SK-N-SH treated with all-trans-retinoic acid at 6 μM for 48 hours (cell line): ENCODE measurements at regions not wholly inside any gene's neighbourhood (a gene's known extent, or its start where the extent isn't known, plus 50 kb on each side); places are given as distances from the start of the nearest gene placed in this dataset.

Experiments
- ATAC-seq: fragments of 200-7000 bp; cut with Tn5 transposase; 3 replicates; pipeline ENCODE4 v1.9.1; 2020; ENCODE audit warnings: mild to moderate bottlenecking, moderate library complexity
- ARNTL ChIP-seq: fragments of 450-650 bp; formaldehyde crosslinking; IDR thresholded peaks from 2 replicates; pipeline ENCODE4 v1.5.0; 2020; ENCODE audit warnings: low read depth, mild to moderate bottlenecking, moderate library complexity, borderline replicate concordance
- BACH2 ChIP-seq: fragments of 250-450 bp; sonication (Bioruptor Pico); IDR thresholded peaks from 2 replicates; pipeline ENCODE4 v1.9.0; 2021; ENCODE audit warnings: mild to moderate bottlenecking, borderline replicate concordance
- CSDC2 ChIP-seq: fragments of 250-450 bp; sonication (Bioruptor Pico); IDR thresholded peaks from 2 replicates; pipeline ENCODE4 v1.5.0; 2020; ENCODE audit warnings: mild to moderate bottlenecking, moderate library complexity
- ESRRG ChIP-seq: fragments of 250-450 bp; sonication (Bioruptor Pico); IDR thresholded peaks from 2 replicates; pipeline ENCODE4 v1.6.1; 2021; ENCODE audit warnings: mild to moderate bottlenecking
- GLIS3 ChIP-seq: fragments of 250-450 bp; sonication (Bioruptor Pico); IDR thresholded peaks from 2 replicates; pipeline ENCODE4 v1.5.0; 2020; ENCODE audit warnings: mild to moderate bottlenecking, moderate library complexity
- ISL1 ChIP-seq: fragments of 250-450 bp; sonication (Bioruptor Pico); IDR thresholded peaks from 2 replicates; pipeline ENCODE4 v2.1.2; 2022; ENCODE audit warnings: mild to moderate bottlenecking, moderate library complexity
- RARB ChIP-seq: fragments of 250-450 bp; sonication (Bioruptor Pico); IDR thresholded peaks from 2 replicates; pipeline ENCODE4 v1.8.0; 2021; ENCODE audit warnings: mild to moderate bottlenecking, moderate library complexity
- SNAI2 ChIP-seq: fragments of 250-450 bp; sonication (Bioruptor Pico); IDR thresholded peaks from 2 replicates; pipeline ENCODE4 v1.5.0; 2020; ENCODE audit warnings: mild to moderate bottlenecking, moderate library complexity
- TCF4 ChIP-seq: fragments of 250-450 bp; sonication (Bioruptor Pico); IDR thresholded peaks from 2 replicates; pipeline ENCODE4 v1.8.0; 2021; ENCODE audit warnings: mild to moderate bottlenecking, moderate library complexity, borderline replicate concordance
- TSHZ2 ChIP-seq: fragments of 250-450 bp; sonication (Bioruptor Pico); IDR thresholded peaks from 2 replicates; pipeline ENCODE4 v1.5.0; 2020; ENCODE audit warnings: mild to moderate bottlenecking, moderate library complexity
- ZC3H10 ChIP-seq: fragments of 250-450 bp; sonication (Bioruptor Pico); IDR thresholded peaks from 2 replicates; pipeline ENCODE4 v1.5.1; 2021; ENCODE audit warnings: mild to moderate bottlenecking, moderate library complexity
- ZFP3 ChIP-seq: fragments of 250-450 bp; sonication (Bioruptor Pico); IDR thresholded peaks from 2 replicates; pipeline ENCODE4 v1.5.0; 2020; ENCODE audit warnings: mild to moderate bottlenecking, moderate library complexity
- ZNF565 ChIP-seq: fragments of 450-650 bp; formaldehyde crosslinking; conservative IDR thresholded peaks from 2 replicates; pipeline ENCODE4 v1.5.0; 2020; ENCODE audit warnings: low read depth, mild to moderate bottlenecking, moderate library complexity
- ZNF8 ChIP-seq: fragments of 450-650 bp; formaldehyde crosslinking; IDR thresholded peaks from 2 replicates; pipeline ENCODE4 v1.5.0; 2020; ENCODE audit warnings: mild to moderate bottlenecking, moderate library complexity
- TF ChIP-seq, protein P1 (sequence below): fragments of 250-450 bp; sonication (Bioruptor Pico); IDR thresholded peaks from 2 replicates; pipeline ENCODE4 v1.5.1; 2021; ENCODE audit warnings: mild to moderate bottlenecking, moderate library complexity
- TF ChIP-seq, protein P2 (sequence below): fragments of 250-450 bp; sonication (Bioruptor Pico); IDR thresholded peaks from 2 replicates; pipeline ENCODE4 v1.5.1; 2020; ENCODE audit warnings: low read depth, mild to moderate bottlenecking, moderate library complexity
- TF ChIP-seq, protein P3 (sequence below): fragments of 250-450 bp; sonication (Bioruptor Pico); IDR thresholded peaks from 2 replicates; pipeline ENCODE4 v1.8.0; 2021; ENCODE audit warnings: low read depth, mild to moderate bottlenecking, moderate library complexity, borderline replicate concordance
- TF ChIP-seq, protein P4 (sequence below): fragments of 250-450 bp; sonication (Bioruptor Pico); IDR thresholded peaks from 2 replicates; pipeline ENCODE4 v1.8.0; 2020; ENCODE audit warnings: mild to moderate bottlenecking, moderate library complexity, borderline replicate concordance

GRCh38 chr4:176009254-176009653, 56.4 kb upstream of the WDR17 start (continued):
- TF ChIP-seq, protein P1, sequence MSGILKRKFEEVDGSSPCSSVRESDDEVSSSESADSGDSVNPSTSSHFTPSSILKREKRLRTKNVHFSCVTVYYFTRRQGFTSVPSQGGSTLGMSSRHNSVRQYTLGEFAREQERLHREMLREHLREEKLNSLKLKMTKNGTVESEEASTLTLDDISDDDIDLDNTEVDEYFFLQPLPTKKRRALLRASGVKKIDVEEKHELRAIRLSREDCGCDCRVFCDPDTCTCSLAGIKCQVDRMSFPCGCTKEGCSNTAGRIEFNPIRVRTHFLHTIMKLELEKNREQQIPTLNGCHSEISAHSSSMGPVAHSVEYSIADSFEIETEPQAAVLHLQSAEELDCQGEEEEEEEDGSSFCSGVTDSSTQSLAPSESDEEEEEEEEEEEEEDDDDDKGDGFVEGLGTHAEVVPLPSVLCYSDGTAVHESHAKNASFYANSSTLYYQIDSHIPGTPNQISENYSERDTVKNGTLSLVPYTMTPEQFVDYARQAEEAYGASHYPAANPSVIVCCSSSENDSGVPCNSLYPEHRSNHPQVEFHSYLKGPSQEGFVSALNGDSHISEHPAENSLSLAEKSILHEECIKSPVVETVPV, result no peak
- TF ChIP-seq ISL1 (CRISPR knock-in tag) (no peak), ZNF565 (no peak)
- TF ChIP-seq, protein P2, sequence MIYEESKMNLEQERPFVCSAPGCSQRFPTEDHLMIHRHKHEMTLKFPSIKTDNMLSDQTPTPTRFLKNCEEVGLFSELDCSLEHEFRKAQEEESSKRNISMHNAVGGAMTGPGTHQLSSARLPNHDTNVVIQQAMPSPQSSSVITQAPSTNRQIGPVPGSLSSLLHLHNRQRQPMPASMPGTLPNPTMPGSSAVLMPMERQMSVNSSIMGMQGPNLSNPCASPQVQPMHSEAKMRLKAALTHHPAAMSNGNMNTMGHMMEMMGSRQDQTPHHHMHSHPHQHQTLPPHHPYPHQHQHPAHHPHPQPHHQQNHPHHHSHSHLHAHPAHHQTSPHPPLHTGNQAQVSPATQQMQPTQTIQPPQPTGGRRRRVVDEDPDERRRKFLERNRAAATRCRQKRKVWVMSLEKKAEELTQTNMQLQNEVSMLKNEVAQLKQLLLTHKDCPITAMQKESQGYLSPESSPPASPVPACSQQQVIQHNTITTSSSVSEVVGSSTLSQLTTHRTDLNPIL (CRISPR knock-in tag), result no peak

- ATAC-seq, result no peak
These were observed 54.1 kb upstream of the WDR17 start for GRCh38 chr4:176011529-176011928.

DNA sequence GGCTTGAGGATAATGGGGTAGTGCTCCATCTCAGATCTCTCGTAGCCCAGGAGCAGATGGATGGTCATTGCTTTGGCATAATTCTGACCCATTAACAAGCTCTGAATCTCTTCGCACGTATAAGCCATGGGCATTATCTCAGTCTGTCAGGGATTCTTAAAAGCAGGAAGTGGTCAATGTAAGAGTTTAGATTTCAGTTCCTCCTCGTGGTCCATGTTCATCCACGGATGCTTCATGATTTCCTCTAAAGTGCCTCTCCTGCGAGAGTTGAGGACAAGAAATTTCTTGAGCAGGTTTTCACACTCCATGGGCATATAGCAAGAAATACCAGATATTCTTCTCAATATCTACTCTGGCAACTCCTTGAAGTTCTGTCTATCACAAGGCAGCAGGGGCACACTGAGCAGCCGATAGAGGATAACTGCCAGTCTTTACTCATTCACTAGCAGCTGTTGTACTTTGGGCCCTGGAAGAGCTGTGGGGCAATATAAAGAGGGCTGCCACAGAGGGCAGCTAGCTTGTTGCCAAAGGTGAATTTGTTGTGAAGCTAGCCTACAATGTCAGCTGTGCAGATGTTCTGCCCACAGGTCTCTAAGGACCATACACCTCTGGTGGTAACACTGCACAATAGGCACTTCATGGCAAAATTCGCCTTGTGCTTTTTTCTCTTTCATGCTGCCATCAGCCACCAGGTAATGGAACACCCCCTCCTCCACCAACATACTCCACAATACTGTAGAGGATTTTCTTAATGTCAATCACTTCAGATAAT, 52.0 kb upstream of the WDR17 start:
- TF ChIP-seq BACH2 (CRISPR knock-in tag) (no peak), ZNF565 (no peak), CSDC2 (CRISPR knock-in tag) (no peak), ARNTL (CRISPR knock-in tag) (no peak), RARB (CRISPR knock-in tag) (no peak), ZNF8 (CRISPR knock-in tag) (no peak), ESRRG (no peak)
- TF ChIP-seq, protein P2 (CRISPR knock-in tag), result no peak
- TF ChIP-seq, protein P1, result no peak
- ATAC-seq, result no peak

More at GRCh38 chr4:176011529-176011928, 54.1 kb upstream of the WDR17 start:
- TF ChIP-seq, protein P3, sequence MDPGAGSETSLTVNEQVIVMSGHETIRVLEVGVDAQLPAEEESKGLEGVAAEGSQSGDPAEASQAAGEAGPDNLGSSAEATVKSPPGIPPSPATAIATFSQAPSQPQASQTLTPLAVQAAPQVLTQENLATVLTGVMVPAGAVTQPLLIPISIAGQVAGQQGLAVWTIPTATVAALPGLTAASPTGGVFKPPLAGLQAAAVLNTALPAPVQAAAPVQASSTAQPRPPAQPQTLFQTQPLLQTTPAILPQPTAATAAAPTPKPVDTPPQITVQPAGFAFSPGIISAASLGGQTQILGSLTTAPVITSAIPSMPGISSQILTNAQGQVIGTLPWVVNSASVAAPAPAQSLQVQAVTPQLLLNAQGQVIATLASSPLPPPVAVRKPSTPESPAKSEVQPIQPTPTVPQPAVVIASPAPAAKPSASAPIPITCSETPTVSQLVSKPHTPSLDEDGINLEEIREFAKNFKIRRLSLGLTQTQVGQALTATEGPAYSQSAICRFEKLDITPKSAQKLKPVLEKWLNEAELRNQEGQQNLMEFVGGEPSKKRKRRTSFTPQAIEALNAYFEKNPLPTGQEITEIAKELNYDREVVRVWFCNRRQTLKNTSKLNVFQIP (CRISPR knock-in tag), result no peak
- TF ChIP-seq, protein P1, result no peak
- TF ChIP-seq SNAI2 (CRISPR knock-in tag) (no peak), GLIS3 (CRISPR knock-in tag) (no peak)

DNA sequence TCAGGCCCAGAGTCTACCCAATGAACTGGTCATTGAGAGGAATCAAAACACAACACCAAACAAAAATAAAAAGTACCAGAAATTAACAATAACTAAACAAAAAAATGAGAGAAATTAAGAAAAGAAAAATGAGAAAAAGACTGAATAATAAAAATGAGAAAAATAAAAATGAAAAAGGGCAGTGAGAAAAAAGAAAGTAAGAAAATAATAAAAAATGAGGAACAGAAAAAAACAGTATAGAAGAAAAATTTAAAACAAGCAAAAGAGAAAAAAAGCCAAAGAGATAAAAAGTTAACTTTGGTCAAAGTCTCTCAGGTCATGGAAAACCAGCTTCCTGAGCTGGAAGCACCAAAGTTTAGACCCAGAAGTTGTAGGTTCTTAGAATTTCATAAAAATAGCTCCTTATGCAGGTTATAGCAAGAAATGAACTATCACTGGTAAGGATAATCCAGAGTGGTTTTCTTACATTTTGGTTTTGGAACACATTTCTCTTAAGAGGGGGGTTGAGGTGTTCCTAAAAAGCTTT, 51.0 kb upstream of the WDR17 start:
- no peak for ATAC-seq
- TF ChIP-seq ESRRG (no peak), ZNF565 (no peak), ZC3H10 (CRISPR knock-in tag) (no peak), ISL1 (CRISPR knock-in tag) (no peak), TCF4 (CRISPR knock-in tag) (no peak), ZFP3 (CRISPR knock-in tag) (no peak), GLIS3 (CRISPR knock-in tag) (no peak), RARB (CRISPR knock-in tag) (no peak), TSHZ2 (CRISPR knock-in tag) (no peak), SNAI2 (CRISPR knock-in tag) (no peak), ARNTL (CRISPR knock-in tag) (no peak)
- TF ChIP-seq, protein P1, result no peak
- TF ChIP-seq, protein P4, sequence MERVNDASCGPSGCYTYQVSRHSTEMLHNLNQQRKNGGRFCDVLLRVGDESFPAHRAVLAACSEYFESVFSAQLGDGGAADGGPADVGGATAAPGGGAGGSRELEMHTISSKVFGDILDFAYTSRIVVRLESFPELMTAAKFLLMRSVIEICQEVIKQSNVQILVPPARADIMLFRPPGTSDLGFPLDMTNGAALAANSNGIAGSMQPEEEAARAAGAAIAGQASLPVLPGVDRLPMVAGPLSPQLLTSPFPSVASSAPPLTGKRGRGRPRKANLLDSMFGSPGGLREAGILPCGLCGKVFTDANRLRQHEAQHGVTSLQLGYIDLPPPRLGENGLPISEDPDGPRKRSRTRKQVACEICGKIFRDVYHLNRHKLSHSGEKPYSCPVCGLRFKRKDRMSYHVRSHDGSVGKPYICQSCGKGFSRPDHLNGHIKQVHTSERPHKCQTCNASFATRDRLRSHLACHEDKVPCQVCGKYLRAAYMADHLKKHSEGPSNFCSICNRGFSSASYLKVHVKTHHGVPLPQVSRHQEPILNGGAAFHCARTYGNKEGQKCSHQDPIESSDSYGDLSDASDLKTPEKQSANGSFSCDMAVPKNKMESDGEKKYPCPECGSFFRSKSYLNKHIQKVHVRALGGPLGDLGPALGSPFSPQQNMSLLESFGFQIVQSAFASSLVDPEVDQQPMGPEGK, result no peak
